SK-N-SH treated with all-trans-retinoic acid at 6 μM for 48 hours (cell line): ENCODE measurements at regions not wholly inside any gene's neighbourhood (a gene's known extent, or its start where the extent isn't known, plus 50 kb on each side); places are given as distances from the start of the nearest gene placed in this dataset.

Experiments used
- ATAC-seq: fragments of 200-7000 bp; cut with Tn5 transposase; 3 replicates; pipeline ENCODE4 v1.9.1; 2020; ENCODE audit warnings: mild to moderate bottlenecking, moderate library complexity
- ARNTL ChIP-seq: fragments of 450-650 bp; formaldehyde crosslinking; IDR thresholded peaks from 2 replicates; pipeline ENCODE4 v1.5.0; 2020; ENCODE audit warnings: low read depth, mild to moderate bottlenecking, moderate library complexity, borderline replicate concordance
- BACH2 ChIP-seq: fragments of 250-450 bp; sonication (Bioruptor Pico); IDR thresholded peaks from 2 replicates; pipeline ENCODE4 v1.9.0; 2021; ENCODE audit warnings: mild to moderate bottlenecking, borderline replicate concordance
- CSDC2 ChIP-seq: fragments of 250-450 bp; sonication (Bioruptor Pico); IDR thresholded peaks from 2 replicates; pipeline ENCODE4 v1.5.0; 2020; ENCODE audit warnings: mild to moderate bottlenecking, moderate library complexity
- ESRRG ChIP-seq: fragments of 250-450 bp; sonication (Bioruptor Pico); IDR thresholded peaks from 2 replicates; pipeline ENCODE4 v1.6.1; 2021; ENCODE audit warnings: mild to moderate bottlenecking
- GLIS3 ChIP-seq: fragments of 250-450 bp; sonication (Bioruptor Pico); IDR thresholded peaks from 2 replicates; pipeline ENCODE4 v1.5.0; 2020; ENCODE audit warnings: mild to moderate bottlenecking, moderate library complexity
- ISL1 ChIP-seq: fragments of 250-450 bp; sonication (Bioruptor Pico); IDR thresholded peaks from 2 replicates; pipeline ENCODE4 v2.1.2; 2022; ENCODE audit warnings: mild to moderate bottlenecking, moderate library complexity
- OSR1 ChIP-seq: fragments of 250-450 bp; sonication (Bioruptor Pico); IDR thresholded peaks from 2 replicates; pipeline ENCODE4 v1.8.0; 2022; ENCODE audit warnings: moderate library complexity, mild to moderate bottlenecking, inconsistent platforms
- RARB ChIP-seq: fragments of 250-450 bp; sonication (Bioruptor Pico); IDR thresholded peaks from 2 replicates; pipeline ENCODE4 v1.8.0; 2021; ENCODE audit warnings: mild to moderate bottlenecking, moderate library complexity
- SNAI2 ChIP-seq: fragments of 250-450 bp; sonication (Bioruptor Pico); IDR thresholded peaks from 2 replicates; pipeline ENCODE4 v1.5.0; 2020; ENCODE audit warnings: mild to moderate bottlenecking, moderate library complexity
- TCF4 ChIP-seq: fragments of 250-450 bp; sonication (Bioruptor Pico); IDR thresholded peaks from 2 replicates; pipeline ENCODE4 v1.8.0; 2021; ENCODE audit warnings: mild to moderate bottlenecking, moderate library complexity, borderline replicate concordance
- TOX ChIP-seq: fragments of 250-450 bp; sonication (Bioruptor Pico); IDR thresholded peaks from 2 replicates; pipeline ENCODE4 v1.8.0; 2021; ENCODE audit warnings: mild to moderate bottlenecking, moderate library complexity, borderline replicate concordance
- ZC3H10 ChIP-seq: fragments of 250-450 bp; sonication (Bioruptor Pico); IDR thresholded peaks from 2 replicates; pipeline ENCODE4 v1.5.1; 2021; ENCODE audit warnings: mild to moderate bottlenecking, moderate library complexity
- ZFP30 ChIP-seq: fragments of 450-650 bp; formaldehyde crosslinking; IDR thresholded peaks from 2 replicates; pipeline ENCODE4 v1.5.0; 2022; ENCODE audit warnings: mild to moderate bottlenecking, moderate library complexity
- ZNF8 ChIP-seq: fragments of 450-650 bp; formaldehyde crosslinking; IDR thresholded peaks from 2 replicates; pipeline ENCODE4 v1.5.0; 2020; ENCODE audit warnings: mild to moderate bottlenecking, moderate library complexity
- TF ChIP-seq, protein P1 (sequence below): fragments of 250-450 bp; sonication (Bioruptor Pico); IDR thresholded peaks from 2 replicates; pipeline ENCODE4 v1.5.0; 2020; ENCODE audit warnings: mild to moderate bottlenecking, moderate library complexity
- TF ChIP-seq, protein P2 (sequence below): fragments of 250-450 bp; sonication (Bioruptor Pico); IDR thresholded peaks from 2 replicates; pipeline ENCODE4 v1.8.0; 2021; ENCODE audit warnings: low read depth, mild to moderate bottlenecking, moderate library complexity, borderline replicate concordance
- TF ChIP-seq, protein P3 (sequence below): fragments of 250-450 bp; sonication (Bioruptor Pico); IDR thresholded peaks from 2 replicates; pipeline ENCODE4 v1.8.0; 2020; ENCODE audit warnings: mild to moderate bottlenecking, moderate library complexity, borderline replicate concordance
- TF ChIP-seq, protein P4 (sequence below): fragments of 250-450 bp; sonication (Bioruptor Pico); IDR thresholded peaks from 2 replicates; pipeline ENCODE4 v1.5.1; 2021; ENCODE audit warnings: mild to moderate bottlenecking, moderate library complexity

DNA sequence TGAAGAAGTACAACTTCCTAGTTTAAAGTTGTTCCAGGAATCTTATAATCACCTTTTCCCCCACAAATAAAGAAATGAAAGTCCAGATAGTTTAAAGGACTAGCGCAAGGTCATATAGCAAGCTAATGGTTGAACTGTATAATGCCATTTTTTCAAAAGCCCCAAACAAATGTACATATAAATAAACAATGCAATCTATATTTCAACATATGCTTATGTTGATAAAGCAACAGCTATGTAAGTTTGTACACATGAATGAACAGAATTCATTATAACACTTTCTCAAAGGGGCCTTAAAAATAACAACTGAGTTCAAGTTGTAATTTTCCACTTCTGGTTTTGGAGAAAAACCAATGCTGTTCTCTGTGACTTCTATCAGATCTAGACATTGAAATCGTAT lies 1628.6 kb downstream of the CDH8 start (continued):
- TF ChIP-seq, protein P1, sequence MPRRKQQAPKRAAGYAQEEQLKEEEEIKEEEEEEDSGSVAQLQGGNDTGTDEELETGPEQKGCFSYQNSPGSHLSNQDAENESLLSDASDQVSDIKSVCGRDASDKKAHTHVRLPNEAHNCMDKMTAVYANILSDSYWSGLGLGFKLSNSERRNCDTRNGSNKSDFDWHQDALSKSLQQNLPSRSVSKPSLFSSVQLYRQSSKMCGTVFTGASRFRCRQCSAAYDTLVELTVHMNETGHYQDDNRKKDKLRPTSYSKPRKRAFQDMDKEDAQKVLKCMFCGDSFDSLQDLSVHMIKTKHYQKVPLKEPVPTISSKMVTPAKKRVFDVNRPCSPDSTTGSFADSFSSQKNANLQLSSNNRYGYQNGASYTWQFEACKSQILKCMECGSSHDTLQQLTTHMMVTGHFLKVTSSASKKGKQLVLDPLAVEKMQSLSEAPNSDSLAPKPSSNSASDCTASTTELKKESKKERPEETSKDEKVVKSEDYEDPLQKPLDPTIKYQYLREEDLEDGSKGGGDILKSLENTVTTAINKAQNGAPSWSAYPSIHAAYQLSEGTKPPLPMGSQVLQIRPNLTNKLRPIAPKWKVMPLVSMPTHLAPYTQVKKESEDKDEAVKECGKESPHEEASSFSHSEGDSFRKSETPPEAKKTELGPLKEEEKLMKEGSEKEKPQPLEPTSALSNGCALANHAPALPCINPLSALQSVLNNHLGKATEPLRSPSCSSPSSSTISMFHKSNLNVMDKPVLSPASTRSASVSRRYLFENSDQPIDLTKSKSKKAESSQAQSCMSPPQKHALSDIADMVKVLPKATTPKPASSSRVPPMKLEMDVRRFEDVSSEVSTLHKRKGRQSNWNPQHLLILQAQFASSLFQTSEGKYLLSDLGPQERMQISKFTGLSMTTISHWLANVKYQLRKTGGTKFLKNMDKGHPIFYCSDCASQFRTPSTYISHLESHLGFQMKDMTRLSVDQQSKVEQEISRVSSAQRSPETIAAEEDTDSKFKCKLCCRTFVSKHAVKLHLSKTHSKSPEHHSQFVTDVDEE (CRISPR knock-in tag): no peak
- TF ChIP-seq ZC3H10 (CRISPR knock-in tag): no peak
- no peak for TF ChIP-seq ARNTL (CRISPR knock-in tag)
- no peak for TF ChIP-seq BACH2 (CRISPR knock-in tag)

DNA sequence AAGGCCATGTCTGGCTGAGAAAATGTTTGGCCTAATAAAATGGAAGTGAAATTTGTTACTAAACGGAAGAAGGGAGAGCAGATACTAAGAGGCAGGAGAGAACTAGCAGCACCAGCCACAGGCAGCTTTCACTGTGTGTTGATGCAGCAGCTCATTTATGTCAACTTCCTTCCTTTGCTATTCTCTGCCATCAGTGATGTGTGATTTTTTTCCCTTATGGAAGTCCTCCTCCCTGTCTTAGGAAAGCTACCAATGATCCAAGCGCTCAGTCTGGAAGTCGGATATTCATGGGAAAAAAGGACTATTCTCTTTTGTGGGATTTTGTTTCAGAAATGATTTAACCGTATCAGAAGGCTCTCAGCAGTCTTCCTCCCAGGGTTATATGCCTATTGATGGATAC lies 1629.2 kb downstream of the CDH8 start:
- ATAC-seq: no peak
- TF ChIP-seq, protein P1 (CRISPR knock-in tag): no peak
- TF ChIP-seq CSDC2 (CRISPR knock-in tag) (no peak), TCF4 (no peak), TOX (CRISPR knock-in tag) (no peak), ESRRG (CRISPR knock-in tag) (no peak), OSR1 (no peak), GLIS3 (no peak), BACH2 (CRISPR knock-in tag) (no peak), RARB (CRISPR knock-in tag) (no peak), SNAI2 (no peak), ISL1 (CRISPR knock-in tag) (no peak), ZFP30 (CRISPR knock-in tag) (no peak)
- TF ChIP-seq, protein P2, sequence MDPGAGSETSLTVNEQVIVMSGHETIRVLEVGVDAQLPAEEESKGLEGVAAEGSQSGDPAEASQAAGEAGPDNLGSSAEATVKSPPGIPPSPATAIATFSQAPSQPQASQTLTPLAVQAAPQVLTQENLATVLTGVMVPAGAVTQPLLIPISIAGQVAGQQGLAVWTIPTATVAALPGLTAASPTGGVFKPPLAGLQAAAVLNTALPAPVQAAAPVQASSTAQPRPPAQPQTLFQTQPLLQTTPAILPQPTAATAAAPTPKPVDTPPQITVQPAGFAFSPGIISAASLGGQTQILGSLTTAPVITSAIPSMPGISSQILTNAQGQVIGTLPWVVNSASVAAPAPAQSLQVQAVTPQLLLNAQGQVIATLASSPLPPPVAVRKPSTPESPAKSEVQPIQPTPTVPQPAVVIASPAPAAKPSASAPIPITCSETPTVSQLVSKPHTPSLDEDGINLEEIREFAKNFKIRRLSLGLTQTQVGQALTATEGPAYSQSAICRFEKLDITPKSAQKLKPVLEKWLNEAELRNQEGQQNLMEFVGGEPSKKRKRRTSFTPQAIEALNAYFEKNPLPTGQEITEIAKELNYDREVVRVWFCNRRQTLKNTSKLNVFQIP: no peak
- TF ChIP-seq, protein P3, sequence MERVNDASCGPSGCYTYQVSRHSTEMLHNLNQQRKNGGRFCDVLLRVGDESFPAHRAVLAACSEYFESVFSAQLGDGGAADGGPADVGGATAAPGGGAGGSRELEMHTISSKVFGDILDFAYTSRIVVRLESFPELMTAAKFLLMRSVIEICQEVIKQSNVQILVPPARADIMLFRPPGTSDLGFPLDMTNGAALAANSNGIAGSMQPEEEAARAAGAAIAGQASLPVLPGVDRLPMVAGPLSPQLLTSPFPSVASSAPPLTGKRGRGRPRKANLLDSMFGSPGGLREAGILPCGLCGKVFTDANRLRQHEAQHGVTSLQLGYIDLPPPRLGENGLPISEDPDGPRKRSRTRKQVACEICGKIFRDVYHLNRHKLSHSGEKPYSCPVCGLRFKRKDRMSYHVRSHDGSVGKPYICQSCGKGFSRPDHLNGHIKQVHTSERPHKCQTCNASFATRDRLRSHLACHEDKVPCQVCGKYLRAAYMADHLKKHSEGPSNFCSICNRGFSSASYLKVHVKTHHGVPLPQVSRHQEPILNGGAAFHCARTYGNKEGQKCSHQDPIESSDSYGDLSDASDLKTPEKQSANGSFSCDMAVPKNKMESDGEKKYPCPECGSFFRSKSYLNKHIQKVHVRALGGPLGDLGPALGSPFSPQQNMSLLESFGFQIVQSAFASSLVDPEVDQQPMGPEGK: no peak

DNA sequence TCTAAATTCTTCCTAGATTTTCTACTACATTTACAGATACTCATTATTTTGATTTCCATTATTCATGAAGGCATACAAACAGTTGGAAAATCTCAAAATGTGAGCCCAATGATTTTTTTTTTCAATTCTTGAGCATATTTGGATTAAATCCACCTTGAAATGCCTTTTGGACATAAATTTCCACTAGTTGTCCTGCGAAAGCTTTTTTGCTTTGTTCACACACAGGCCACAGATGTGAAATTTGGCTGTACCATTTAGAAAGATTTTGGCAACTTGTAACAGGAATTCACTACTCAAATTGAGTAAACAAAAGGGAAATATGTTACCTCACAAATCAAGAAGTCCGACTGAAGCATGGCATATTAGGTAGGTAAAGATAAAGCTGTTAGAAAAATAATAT lies 1631.0 kb downstream of the CDH8 start:
- TF ChIP-seq, protein P1 (CRISPR knock-in tag): no peak
- TF ChIP-seq OSR1: no peak
- TF ChIP-seq, protein P2: no peak
- TF ChIP-seq, protein P4, sequence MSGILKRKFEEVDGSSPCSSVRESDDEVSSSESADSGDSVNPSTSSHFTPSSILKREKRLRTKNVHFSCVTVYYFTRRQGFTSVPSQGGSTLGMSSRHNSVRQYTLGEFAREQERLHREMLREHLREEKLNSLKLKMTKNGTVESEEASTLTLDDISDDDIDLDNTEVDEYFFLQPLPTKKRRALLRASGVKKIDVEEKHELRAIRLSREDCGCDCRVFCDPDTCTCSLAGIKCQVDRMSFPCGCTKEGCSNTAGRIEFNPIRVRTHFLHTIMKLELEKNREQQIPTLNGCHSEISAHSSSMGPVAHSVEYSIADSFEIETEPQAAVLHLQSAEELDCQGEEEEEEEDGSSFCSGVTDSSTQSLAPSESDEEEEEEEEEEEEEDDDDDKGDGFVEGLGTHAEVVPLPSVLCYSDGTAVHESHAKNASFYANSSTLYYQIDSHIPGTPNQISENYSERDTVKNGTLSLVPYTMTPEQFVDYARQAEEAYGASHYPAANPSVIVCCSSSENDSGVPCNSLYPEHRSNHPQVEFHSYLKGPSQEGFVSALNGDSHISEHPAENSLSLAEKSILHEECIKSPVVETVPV (CRISPR knock-in tag): no peak
- no peak for TF ChIP-seq BACH2 (CRISPR knock-in tag)
- TF ChIP-seq, protein P3: no peak
- no peak for TF ChIP-seq ZNF8
- no peak for TF ChIP-seq ZC3H10 (CRISPR knock-in tag)
- no peak for ATAC-seq
